Transverse colon (tissue), 4 donors: ENCODE measurements at regions not wholly inside any gene's neighbourhood (a gene's known extent, or its start where the extent isn't known, plus 50 kb on each side); places are given as distances from the start of the nearest gene placed in this dataset.

ENCODE experiments used
- DNase-seq: peaks from one replicate; pipeline ENCODE4 v3.0.0-alpha.2; 2019
- H3K27ac ChIP-seq, 4 donors: fragments of 200-600 bp; sonication (generic); 2 replicates each; pipeline ENCODE4 v1.5.1; 2016 to 2018; ENCODE audit warnings: inconsistent platforms in 4 of 4
- H3K27me3 ChIP-seq: fragments of 200-600 bp; sonication (generic); 2 replicates; pipeline ENCODE4 v1.5.1; 2017; ENCODE audit warnings: inconsistent platforms
- H3K36me3 ChIP-seq, 4 donors: fragments of 200-600 bp; sonication (generic); 2 replicates each; pipeline ENCODE4 v1.5.1; 2017 to 2019; ENCODE audit warnings: inconsistent platforms in 4 of 4
- H3K4me1 ChIP-seq, 4 donors: fragments of 200-600 bp; sonication (generic); 2 replicates each; pipeline ENCODE4 v1.5.1; 2017 to 2020; ENCODE audit warnings: inconsistent platforms in 4 of 4
- H3K4me3 ChIP-seq, 4 donors: fragments of 200-600 bp; sonication (generic); 1 replicate in 1 of 4; 2 replicates in 3 of 4; pipeline versions ENCODE4 v1.5.1 to v1.6.1; 2017 to 2019; ENCODE audit warnings: inconsistent platforms in 4 of 4
- H3K9me3 ChIP-seq, 2 donors: fragments of 200-600 bp; sonication (generic); 2 replicates each; pipeline ENCODE4 v1.5.1; 2017 to 2019; ENCODE audit warnings: inconsistent platforms in 2 of 2
- EP300 ChIP-seq: sonication (generic); formaldehyde crosslinking; IDR thresholded peaks from one replicate; pipeline ENCODE4 v1.6.1; 2017; ENCODE audit warnings: antibody characterized with exemption, low read depth
- POLR2A ChIP-seq: fragments of 450-650 bp; IDR thresholded peaks from one replicate; pipeline ENCODE4 v1.6.1; 2016; ENCODE audit warnings: antibody characterized with exemption, mild to moderate bottlenecking, moderate library complexity
- POLR2AphosphoS5 ChIP-seq, 3 donors: sonication (generic); formaldehyde crosslinking; IDR thresholded peaks; one replicate each; pipeline ENCODE4 v1.6.1; 2016; ENCODE audit warnings: antibody characterized with exemption in 3 of 3
- WGBS, 2 donors: methylation state at CpG; one replicate each; pipeline ENCODE4 v1.1.5; 2018; ENCODE audit warnings: low coverage in 1 of 2; 5-methylcytosine and 5-hydroxymethylcytosine counted together
- in situ Hi-C, 4 donors: fragments of 200-750 bp; cut with MboI; loops; one replicate each; pipeline versions ENCODE4 v1.15.0 to v1.15.1; 2017; ENCODE audit warnings: low sequenced_read_pairs in 3 of 4, low pct_ligation_motif_present in 1 of 4, low pct_unique_long_range_greater_than_20kb in 1 of 4
- intact Hi-C: fragments of 100-400 bp; cut with DNase I; formaldehyde crosslinking; loops from one replicate; pipeline ENCODE4 v1.15.1; 2023; ENCODE audit warnings: low total_unique reads
- TF ChIP-seq, protein P1 (sequence below), 5 experiments: fragments of 200-600 bp in 3 of 5; fragments of 450-650 bp in 2 of 5; sonication (generic) in 3 of 5; IDR thresholded peaks; 1 replicate in 2 of 5; 2 replicates in 3 of 5; pipeline ENCODE4 v1.5.1; 2016 to 2017; ENCODE audit warnings: antibody characterized with exemption in 5 of 5, inconsistent platforms in 3 of 5, mild to moderate bottlenecking in 2 of 5, moderate library complexity in 1 of 5

DNA sequence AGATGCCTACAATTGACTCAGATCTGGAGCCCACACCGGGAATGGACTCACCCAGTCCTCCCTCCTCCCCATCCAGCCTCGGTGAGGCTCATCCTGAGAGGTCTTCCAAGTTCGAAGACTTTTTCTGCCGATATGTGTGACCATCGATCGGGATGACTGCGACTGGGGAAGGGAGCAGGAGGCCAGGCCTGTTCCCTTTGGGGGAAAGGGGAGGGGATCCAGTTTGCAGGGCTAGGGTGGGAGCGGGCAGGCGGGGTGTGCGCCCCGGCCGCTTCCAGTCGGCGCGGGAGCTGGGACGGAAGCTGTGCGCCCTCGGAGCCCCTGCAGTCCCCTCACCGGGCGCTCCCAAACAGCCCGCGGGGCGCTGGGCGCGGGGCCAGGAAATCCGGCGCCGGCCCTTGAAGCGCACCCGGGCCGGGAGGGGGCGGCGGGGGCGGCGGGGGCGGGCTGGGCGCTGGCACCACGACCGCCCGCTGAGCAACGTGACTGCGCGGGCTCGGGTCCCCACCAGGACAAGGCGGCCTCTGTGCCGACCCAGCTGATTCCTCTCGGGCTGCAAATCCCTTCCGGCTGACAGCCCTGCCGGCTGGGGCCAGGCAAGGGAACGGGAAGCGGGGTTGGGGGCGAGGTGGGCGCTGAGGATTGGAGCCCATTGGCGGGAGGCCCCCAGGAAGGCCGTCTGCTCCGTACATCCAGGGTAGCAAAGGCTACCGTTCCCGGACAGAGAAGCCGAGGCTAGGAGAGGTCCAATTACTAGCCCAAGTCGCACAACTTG lies 103.9 kb downstream of the EBNA1BP2 start:
- peaks cover 3 to 11% (median 8%) of the 10 kb centered on the region in 4 donors for H3K4me1 ChIP-seq
- no peak overlapping the region for H3K27ac ChIP-seq
- H3K27me3 ChIP-seq, result peaks cover 13% of the 10 kb centered on the region
- intact Hi-C loops (no loop called here), in situ Hi-C loops (loop anchor here in 3 of 4 donors (5.0 to 25.0 kb wide), 3 partner anchors 151 to 481 kb away; partner anchors contain the start of gene TMEM269 (in 1 of the 3))
- peak overlapping the region; percentile 24 to 45 (median 36) for H3K4me3 ChIP-seq
- no peaks in the 10 kb centered on the region for H3K36me3 ChIP-seq
- no peak for TF ChIP-seq POLR2AphosphoS5 (IDR thresholded peaks at IDR 0.05)
- TF ChIP-seq, protein P1, sequence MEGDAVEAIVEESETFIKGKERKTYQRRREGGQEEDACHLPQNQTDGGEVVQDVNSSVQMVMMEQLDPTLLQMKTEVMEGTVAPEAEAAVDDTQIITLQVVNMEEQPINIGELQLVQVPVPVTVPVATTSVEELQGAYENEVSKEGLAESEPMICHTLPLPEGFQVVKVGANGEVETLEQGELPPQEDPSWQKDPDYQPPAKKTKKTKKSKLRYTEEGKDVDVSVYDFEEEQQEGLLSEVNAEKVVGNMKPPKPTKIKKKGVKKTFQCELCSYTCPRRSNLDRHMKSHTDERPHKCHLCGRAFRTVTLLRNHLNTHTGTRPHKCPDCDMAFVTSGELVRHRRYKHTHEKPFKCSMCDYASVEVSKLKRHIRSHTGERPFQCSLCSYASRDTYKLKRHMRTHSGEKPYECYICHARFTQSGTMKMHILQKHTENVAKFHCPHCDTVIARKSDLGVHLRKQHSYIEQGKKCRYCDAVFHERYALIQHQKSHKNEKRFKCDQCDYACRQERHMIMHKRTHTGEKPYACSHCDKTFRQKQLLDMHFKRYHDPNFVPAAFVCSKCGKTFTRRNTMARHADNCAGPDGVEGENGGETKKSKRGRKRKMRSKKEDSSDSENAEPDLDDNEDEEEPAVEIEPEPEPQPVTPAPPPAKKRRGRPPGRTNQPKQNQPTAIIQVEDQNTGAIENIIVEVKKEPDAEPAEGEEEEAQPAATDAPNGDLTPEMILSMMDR (IDR thresholded peaks at IDR 0.05), result no peak
- WGBS, 2 donors, result 7% methylated on average over 28 of the region's 60 CpGs; no CpG with 5 or more reads in 1 of the 2 donors
- DNase-seq, result peak; percentile 23
- no peaks in the 10 kb centered on the region for H3K9me3 ChIP-seq

DNA sequence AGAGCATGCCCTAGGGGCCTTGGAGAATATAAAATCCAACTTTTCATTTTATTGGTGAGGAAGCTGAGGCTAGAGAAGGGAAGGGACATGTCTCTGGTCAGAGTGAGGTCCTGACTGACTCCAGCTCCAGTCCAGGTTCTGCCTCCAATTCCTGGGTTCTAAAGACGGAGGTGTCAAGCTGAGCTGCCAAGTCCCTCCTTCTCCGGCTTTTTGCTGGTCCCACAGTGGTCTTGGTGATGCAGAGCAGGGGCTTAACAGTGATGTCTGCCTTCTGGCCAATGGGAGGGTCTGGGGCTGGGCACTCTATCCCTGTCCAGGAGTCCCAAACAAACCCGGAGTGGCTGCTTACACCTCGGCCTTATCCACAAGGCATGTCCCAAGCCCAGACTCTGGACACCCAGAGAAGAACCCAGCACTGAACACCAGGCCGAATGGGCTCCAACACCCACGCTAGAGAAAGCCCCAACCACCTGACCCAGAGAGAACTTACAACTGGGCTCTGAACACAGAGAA lies 104.8 kb downstream of the EBNA1BP2 start:
- no peak for TF ChIP-seq EP300
- no peaks in the 10 kb centered on the region for H3K36me3 ChIP-seq
- DNase-seq, result no peak
- intact Hi-C loops (no loop called here), in situ Hi-C loops (loop anchor here in 3 of 4 donors (5.0 to 25.0 kb wide), 3 partner anchors 150 to 480 kb away; partner anchors contain the start of gene TMEM269 (in 1 of the 3))
- WGBS, 2 donors, result 95 to 100% methylated on average over 1 to 6 of the region's 6 CpGs
- peaks cover 13% of the 10 kb centered on the region for H3K27me3 ChIP-seq
- H3K27ac ChIP-seq, result no peak overlapping the region
- H3K4me3 ChIP-seq, result no peak overlapping the region
- no peaks in the 10 kb centered on the region for H3K9me3 ChIP-seq
- peaks cover 3 to 11% (median 8%) of the 10 kb centered on the region in 4 donors for H3K4me1 ChIP-seq

- in situ Hi-C loops, result loop anchor here in 3 of 4 donors (5.0 to 25.0 kb wide), 3 partner anchors 149 to 479 kb away; partner anchors contain the start of gene TMEM269 (in 1 of the 3)
- intact Hi-C loops, result no loop called here
These were observed 105.5 kb downstream of the EBNA1BP2 start for GRCh38 chr1:43066578-43066977.

DNA sequence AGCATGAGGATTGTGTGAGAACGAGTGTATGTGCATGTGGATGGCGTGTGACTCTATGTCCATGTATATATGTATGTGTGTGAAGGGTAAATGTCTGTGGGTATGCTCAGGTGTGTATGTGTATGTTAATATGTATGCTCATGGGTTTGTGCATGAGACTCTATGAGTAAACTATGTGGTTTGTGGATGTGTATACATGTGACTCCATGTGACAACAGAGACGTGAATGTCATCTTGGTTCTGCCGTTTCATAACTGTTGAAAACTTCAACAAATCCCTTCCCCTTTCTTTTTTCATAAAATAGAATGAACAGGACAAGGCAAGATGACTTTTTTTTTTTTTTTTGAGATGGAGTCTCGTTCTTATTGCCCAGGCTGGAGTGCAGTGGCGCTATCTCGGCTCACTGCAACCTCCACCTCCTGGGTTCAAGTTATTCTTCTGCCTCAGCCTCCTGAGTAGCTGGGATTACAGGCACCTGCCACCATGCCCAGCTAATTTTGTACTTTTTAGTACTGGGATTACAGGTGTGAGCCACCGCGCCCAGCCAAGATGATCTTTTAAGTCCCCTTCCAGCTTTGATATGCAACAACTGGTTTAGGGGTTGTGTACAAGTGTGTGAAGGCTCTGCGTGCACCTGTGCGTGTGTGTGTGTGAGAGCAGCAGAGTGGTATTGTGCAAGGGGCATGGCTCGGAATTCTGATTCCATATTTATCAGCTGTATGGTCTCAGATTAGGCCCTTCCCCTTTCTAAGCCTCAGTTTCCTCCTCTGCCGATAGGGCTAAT lies 106.3 kb downstream of the EBNA1BP2 start:
- TF ChIP-seq, protein P1 (IDR thresholded peaks at IDR 0.05), result no peak
- TF ChIP-seq EP300, result no peak
- TF ChIP-seq POLR2AphosphoS5 (IDR thresholded peaks at IDR 0.05), result no peak
- no peak for TF ChIP-seq POLR2A
- Histone ChIP-seq H3K4me1 (peaks cover 3 to 11% (median 8%) of the 10 kb centered on the region in 4 donors), H3K36me3 (no peaks in the 10 kb centered on the region), H3K9me3 (no peaks in the 10 kb centered on the region), H3K27me3 (peaks cover 13% of the 10 kb centered on the region), H3K4me3 (no peak overlapping the region), H3K27ac (no peak overlapping the region)
- in situ Hi-C loops, result loop anchor here in 3 of 4 donors (5.0 to 25.0 kb wide), 3 partner anchors 149 to 479 kb away; partner anchors contain the start of gene TMEM269 (in 1 of the 3)
- intact Hi-C loops, result no loop called here
- WGBS, 2 donors, result 91 to 93% methylated on average over 13 of the region's 13 CpGs
- DNase-seq, result no peak

More at GRCh38 chr1:43066578-43066977, 105.5 kb downstream of the EBNA1BP2 start:
- H3K27ac ChIP-seq, result no peak overlapping the region
- 98% methylated on average over 8 of the region's 9 CpGs; no CpG with 5 or more reads in 1 of the 2 donors for WGBS, 2 donors
- H3K4me3 ChIP-seq, result no peak overlapping the region
- no peak for TF ChIP-seq POLR2A
- TF ChIP-seq EP300, result no peak
- TF ChIP-seq POLR2AphosphoS5 (IDR thresholded peaks at IDR 0.05), result no peak
- TF ChIP-seq, protein P1 (IDR thresholded peaks at IDR 0.05), result no peak
- no peak for DNase-seq
- no peaks in the 10 kb centered on the region for H3K9me3 ChIP-seq
- no peaks in the 10 kb centered on the region for H3K36me3 ChIP-seq
- H3K27me3 ChIP-seq, result peaks cover 13% of the 10 kb centered on the region
- H3K4me1 ChIP-seq, result peaks cover 3 to 11% (median 8%) of the 10 kb centered on the region in 4 donors
